Keratinocyte (primary cell): ENCODE measurements at regions not wholly inside any gene's neighbourhood (a gene's known extent, or its start where the extent isn't known, plus 50 kb on each side); places are given as distances from the start of the nearest gene placed in this dataset.

ENCODE experiments used
- DNase-seq: peaks from one replicate; pipeline ENCODE4 v3.0.0-alpha.2; 2011; ENCODE audit warnings: low read depth, missing footprints, low spot score
- FAIRE-seq: peaks from 2 replicates; lab custom pipeline; 2011; peaks lifted over from hg19 to GRCh38; lab: Jason Lieb, UNC
- H2AFZ ChIP-seq: 2 replicates; pipeline ENCODE4 v1.6.0; 2012; ENCODE audit warnings: low read length, control low read depth, inconsistent platforms; ENCODE audit not compliant: control insufficient read depth
- H3K27ac ChIP-seq: 2 replicates; pipeline ENCODE4 v1.5.1; 2011; ENCODE audit warnings: low read length; ENCODE audit not compliant: control insufficient read depth, insufficient read depth
- H3K27me3 ChIP-seq: 3 replicates; pipeline ENCODE4 v1.6.0; 2011; ENCODE audit warnings: low read length; ENCODE audit not compliant: control insufficient read depth, insufficient read depth; ENCODE audit errors: extremely low read depth
- H3K36me3 ChIP-seq, 2 experiments: 2 replicates in 1 of 2; 3 replicates in 1 of 2; pipeline ENCODE4 v1.5.1; 2011; ENCODE audit warnings: low read length in 2 of 2, mild to moderate bottlenecking in 1 of 2; ENCODE audit not compliant: control insufficient read depth in 2 of 2, insufficient read depth in 2 of 2; ENCODE audit errors: extremely low read depth in 1 of 2
- H3K4me1 ChIP-seq: 3 replicates; pipeline ENCODE4 v1.5.1; 2011; ENCODE audit warnings: low read length; ENCODE audit not compliant: control insufficient read depth, insufficient read depth; ENCODE audit errors: extremely low read depth
- H3K4me2 ChIP-seq: 3 replicates; pipeline ENCODE4 v1.6.0; 2011; ENCODE audit warnings: low read depth, low read length; ENCODE audit not compliant: control insufficient read depth, insufficient read depth; ENCODE audit errors: extremely low read depth
- H3K4me3 ChIP-seq, 3 experiments: fragments of 200-600 bp in 1 of 3; sonication (generic) in 1 of 3; 2 replicates in 2 of 3; 3 replicates in 1 of 3; pipeline ENCODE4 v1.5.1; 2011 to 2016; ENCODE audit warnings: low read length in 3 of 3, mild to moderate bottlenecking in 3 of 3, control low read depth in 2 of 3, inconsistent platforms in 1 of 3, low read depth in 1 of 3, mixed read lengths in 1 of 3, mixed run types in 1 of 3, moderate library complexity in 1 of 3; ENCODE audit not compliant: control insufficient read depth in 2 of 3, insufficient read depth in 2 of 3; ENCODE audit errors: extremely low read depth in 1 of 3
- H3K79me2 ChIP-seq: 2 replicates; pipeline ENCODE4 v1.6.0; 2012; ENCODE audit warnings: low read length; ENCODE audit not compliant: control insufficient read depth, insufficient read depth
- H3K9ac ChIP-seq: 3 replicates; pipeline ENCODE4 v1.6.0; 2011; ENCODE audit warnings: low read length; ENCODE audit not compliant: control insufficient read depth, insufficient read depth; ENCODE audit errors: extremely low read depth
- H3K9me1 ChIP-seq: 3 replicates; pipeline ENCODE4 v1.6.0; 2011; ENCODE audit warnings: low read length; ENCODE audit not compliant: control insufficient read depth, insufficient read depth; ENCODE audit errors: extremely low read depth
- H3K9me3 ChIP-seq: 2 replicates; pipeline ENCODE4 v1.5.1; 2012; ENCODE audit warnings: low read depth, low read length; ENCODE audit not compliant: control insufficient read depth
- H4K20me1 ChIP-seq: 3 replicates; pipeline ENCODE4 v1.6.0; 2011; ENCODE audit warnings: low read length; ENCODE audit not compliant: control insufficient read depth, insufficient read depth; ENCODE audit errors: extremely low read depth
- CTCF ChIP-seq, 3 experiments: IDR thresholded peaks in 1 of 3; conservative IDR thresholded peaks in 1 of 3; optimal IDR thresholded peaks in 1 of 3; 2 replicates in 2 of 3; 3 replicates in 1 of 3; pipeline versions ENCODE3 to v1.5.1; 2011; ENCODE audit warnings: low read length in 3 of 3, mild to moderate bottlenecking in 3 of 3, moderate library complexity in 2 of 3, control low read depth in 1 of 3, inconsistent platforms in 1 of 3; ENCODE audit not compliant: insufficient read depth in 2 of 3; ENCODE audit errors: extremely low read depth in 1 of 3
- EZH2 ChIP-seq: IDR thresholded peaks from one replicate; pipeline ENCODE4 v1.6.1; 2012; ENCODE audit warnings: inconsistent platforms, mild to moderate bottlenecking, low read length, moderate library complexity
- dilution Hi-C: fragments of 300-500 bp; cut with MboI; formaldehyde crosslinking; loops from one replicate; pipeline ENCODE4 v1.7.0; 2020; ENCODE audit warnings: low sequenced_read_pairs; ENCODE audit not compliant: extremely low pct_ligation_motif_present

- TF ChIP-seq EZH2: no peak
- TF ChIP-seq CTCF (optimal IDR thresholded peaks at IDR 0.05 in 1 of 3, IDR thresholded peaks at IDR 0.05 in 1 of 3, conservative IDR thresholded peaks at IDR 0.05 in 1 of 3; ENCODE audit: extremely low read depth in 1 of 3, insufficient read depth in 2 of 3, low read length in 3 of 3): no peak
- H3K27me3 ChIP-seq: no peaks in the 10 kb centered on the region
- H3K36me3 ChIP-seq: no peaks in the 10 kb centered on the region
- H3K79me2 ChIP-seq: no peaks in the 10 kb centered on the region
- H4K20me1 ChIP-seq: no peaks in the 10 kb centered on the region
- no peaks in the 10 kb centered on the region for H3K9me1 ChIP-seq
- FAIRE-seq: no peak
- no peak overlapping the region for H2AFZ ChIP-seq
- no peaks in the 10 kb centered on the region for H3K9me3 ChIP-seq
- no peak overlapping the region for H3K27ac ChIP-seq
- no peak overlapping the region for H3K4me3 ChIP-seq
- no peaks in the 10 kb centered on the region for H3K4me1 ChIP-seq
- no peak for DNase-seq
- H3K9ac ChIP-seq: no peak overlapping the region
- H3K4me2 ChIP-seq: no peak overlapping the region
- dilution Hi-C loops: no loop called here
These were observed 243.8 kb upstream of the ADAMTS16 start for GRCh38 chr5:4896328-4896727.

GRCh38 chr5:4901305-4901811, 238.8 kb upstream of the ADAMTS16 start:
- no peaks in the 10 kb centered on the region for H3K4me1 ChIP-seq
- no peak overlapping the region for H3K4me2 ChIP-seq
- no peaks in the 10 kb centered on the region for H3K9me1 ChIP-seq
- dilution Hi-C loops: no loop called here
- no peak overlapping the region for H2AFZ ChIP-seq
- H3K27ac ChIP-seq: no peak overlapping the region
- H3K9me3 ChIP-seq: no peaks in the 10 kb centered on the region
- no peak for TF ChIP-seq EZH2
- TF ChIP-seq CTCF (optimal IDR thresholded peaks at IDR 0.05 in 1 of 3, IDR thresholded peaks at IDR 0.05 in 1 of 3, conservative IDR thresholded peaks at IDR 0.05 in 1 of 3; ENCODE audit: extremely low read depth in 1 of 3, insufficient read depth in 2 of 3, low read length in 3 of 3): no peak
- H4K20me1 ChIP-seq: no peaks in the 10 kb centered on the region
- FAIRE-seq (no peak), DNase-seq (no peak)
- no peaks in the 10 kb centered on the region for H3K27me3 ChIP-seq
- no peak overlapping the region for H3K9ac ChIP-seq
- H3K4me3 ChIP-seq: no peak overlapping the region
- H3K79me2 ChIP-seq: no peaks in the 10 kb centered on the region
- H3K36me3 ChIP-seq: no peaks in the 10 kb centered on the region
